HG02623 (cell line): ENCODE measurements at regions not wholly inside any gene's neighbourhood (a gene's known extent, or its start where the extent isn't known, plus 50 kb on each side); places are given as distances from the start of the nearest gene placed in this dataset.

Experiments used
- ATAC-seq: cut with Tn5 transposase; IDR thresholded peaks from one replicate; pipeline ENCODE4 v1.9.1; 2021; ENCODE audit warnings: moderate library complexity; ENCODE audit not compliant: unreplicated experiment

DNA sequence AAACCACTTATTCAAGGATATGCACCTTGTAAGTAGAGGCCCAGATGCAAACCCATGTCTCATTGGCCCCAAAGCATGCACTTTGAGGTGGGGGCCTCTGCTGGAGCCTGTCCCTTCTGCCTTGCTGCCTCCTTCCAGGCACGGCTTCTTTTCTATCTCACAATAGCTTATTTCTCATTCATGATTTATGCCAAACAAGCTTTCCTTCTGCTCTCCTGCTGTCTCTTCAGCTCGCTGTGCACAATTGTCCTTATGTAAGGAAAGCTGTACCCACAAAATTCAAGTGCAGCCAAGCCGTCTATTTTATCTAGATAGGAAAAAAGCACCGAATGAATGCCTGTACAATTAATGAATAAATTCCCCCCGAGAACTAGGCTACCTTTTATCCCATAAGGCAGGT lies 124.8 kb upstream of the PACRGL start:
- no peak for ATAC-seq

DNA sequence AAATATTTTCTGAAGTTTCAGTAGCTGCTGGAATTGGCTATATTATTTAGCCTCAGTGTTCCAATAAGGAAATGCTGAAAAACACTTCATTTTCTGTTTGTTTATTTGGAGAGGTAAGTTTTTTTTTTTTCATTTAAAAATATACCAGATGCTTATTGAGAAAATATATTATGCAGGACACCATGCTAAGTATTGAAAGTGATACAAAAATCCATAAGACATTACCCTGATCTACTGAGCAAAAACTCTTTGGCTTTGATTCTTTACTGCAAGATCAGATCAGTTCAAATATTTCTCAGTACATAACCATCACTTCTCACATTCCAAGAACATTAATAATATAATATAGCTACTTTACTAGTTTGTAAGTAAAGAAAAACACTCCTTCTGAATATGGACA lies 123.4 kb upstream of the PACRGL start:
- ATAC-seq = no peak

- ATAC-seq = no peak
These were observed 122.6 kb upstream of the PACRGL start for GRCh38 chr4:20577702-20578101.

DNA sequence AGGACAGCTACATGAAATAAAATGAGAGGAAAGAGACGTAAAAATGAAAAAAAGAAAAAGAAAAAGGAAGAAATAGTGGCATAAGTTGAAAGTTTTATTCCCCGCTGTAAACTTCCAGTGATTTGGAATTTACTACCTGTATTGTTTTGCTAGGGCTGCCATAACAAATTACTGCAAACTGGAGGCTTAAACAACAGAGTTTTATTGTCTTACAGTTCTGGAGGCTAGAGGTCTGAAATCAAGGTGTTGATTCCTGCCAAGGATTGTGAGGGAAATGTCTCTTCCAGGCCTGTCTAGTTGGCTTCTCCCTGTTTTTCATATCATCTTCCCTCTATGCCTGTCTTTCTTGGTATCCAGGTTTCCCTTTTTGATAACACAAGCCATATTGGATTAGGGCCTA lies 119.4 kb upstream of the PACRGL start:
- ATAC-seq = no peak

DNA sequence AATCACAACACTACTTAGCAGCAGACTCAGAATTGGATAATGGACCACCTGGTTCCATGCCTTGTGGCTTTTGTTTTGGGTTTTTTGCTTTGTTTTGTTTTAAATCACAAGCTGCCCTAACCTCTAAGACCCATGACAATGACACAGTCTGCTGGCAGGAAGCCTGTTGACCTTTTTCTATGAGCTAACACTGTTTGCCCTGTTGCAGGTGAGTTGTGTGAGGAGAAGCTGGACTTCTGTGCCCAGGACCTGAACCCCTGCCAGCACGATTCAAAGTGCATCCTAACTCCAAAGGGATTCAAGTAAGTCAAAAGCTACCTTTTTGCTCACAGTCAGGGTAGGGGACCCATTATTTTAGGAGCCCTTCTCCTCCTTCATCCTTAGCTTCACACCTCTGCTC lies 110.8 kb upstream of the PACRGL start:
- ATAC-seq = no peak

GRCh38 chr4:20590849-20591248 lies 109.4 kb upstream of the PACRGL start:
- no peak for ATAC-seq

GRCh38 chr4:20591571-20591970 lies 108.7 kb upstream of the PACRGL start:
- no peak for ATAC-seq

DNA sequence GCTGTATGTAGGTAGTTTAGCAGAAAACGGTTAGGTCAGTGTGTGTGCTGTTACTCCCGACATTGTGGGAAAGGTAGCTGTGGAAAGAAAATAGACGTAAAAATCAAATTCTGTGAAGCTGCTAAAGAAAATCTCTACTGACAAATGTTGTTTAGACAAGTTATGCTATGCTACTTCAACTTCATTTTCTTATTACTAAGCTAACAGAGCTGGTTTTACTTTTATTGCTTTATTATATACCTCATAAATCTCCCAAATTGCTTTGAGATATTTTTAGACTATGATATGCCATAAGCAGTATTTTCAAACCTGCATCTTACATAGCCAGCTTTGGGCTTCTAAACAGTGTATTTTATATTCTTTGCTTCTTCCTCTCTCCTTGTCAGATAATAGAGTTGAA lies 108.2 kb upstream of the PACRGL start:
- ATAC-seq = no peak

GRCh38 chr4:20592663-20593062 lies 107.6 kb upstream of the PACRGL start:
- ATAC-seq = no peak

GRCh38 chr4:20598626-20599025 lies 101.6 kb upstream of the PACRGL start:
- no peak for ATAC-seq

DNA sequence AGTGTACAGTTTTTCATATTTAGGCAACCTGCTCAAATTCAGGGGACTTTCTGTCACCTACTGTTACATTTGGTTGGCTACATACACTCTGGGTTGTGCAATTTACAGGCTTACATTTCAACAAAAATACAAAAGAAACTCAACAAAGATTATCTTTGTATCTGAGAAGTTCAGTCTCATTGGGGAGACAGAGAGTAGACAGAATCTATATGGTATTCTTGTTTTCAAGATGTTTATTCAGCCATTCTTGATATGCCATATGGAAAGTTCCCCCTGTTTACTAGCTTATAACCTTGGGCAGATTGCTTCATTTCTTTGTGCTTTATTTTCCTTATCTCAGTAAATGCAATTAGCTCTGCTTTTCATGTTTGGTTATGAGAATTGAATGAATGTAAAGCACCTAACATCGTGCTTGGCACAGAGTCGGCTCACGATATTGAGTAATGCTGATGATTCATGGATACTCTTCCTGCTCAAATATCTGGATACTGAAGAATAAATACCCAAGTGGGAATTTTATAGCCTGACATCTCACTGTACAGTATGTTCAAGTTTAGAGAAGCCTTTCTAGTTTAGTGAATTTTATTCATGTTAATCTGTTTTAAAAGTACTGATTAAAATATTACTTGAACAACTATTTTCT lies 96.5 kb upstream of the PACRGL start:
- no peak for ATAC-seq

GRCh38 chr4:20612313-20612712 lies 87.9 kb upstream of the PACRGL start:
- ATAC-seq = no peak

GRCh38 chr4:20614816-20615215 lies 85.4 kb upstream of the PACRGL start:
- no peak for ATAC-seq

- no peak for ATAC-seq
These were observed 84.6 kb upstream of the PACRGL start for GRCh38 chr4:20615486-20616260.

DNA sequence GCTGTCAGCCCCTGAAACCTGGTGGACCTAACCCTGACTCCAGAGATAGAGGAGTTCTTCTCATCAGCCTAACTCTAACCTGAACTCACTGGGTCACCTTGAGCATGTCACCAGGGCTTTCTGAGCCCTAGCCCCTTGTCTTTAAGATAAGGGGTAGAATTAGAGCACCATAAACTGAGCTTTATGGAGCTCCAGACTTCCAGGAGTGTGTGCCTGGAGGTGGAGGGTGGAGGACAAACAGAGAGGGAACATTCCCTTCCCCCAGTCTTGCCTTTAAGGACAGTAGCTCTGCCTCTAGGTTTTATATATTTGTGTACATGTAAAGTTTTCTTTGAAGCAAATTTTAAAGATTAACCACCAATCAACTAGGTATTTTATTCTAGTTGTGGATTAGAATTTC lies 83.9 kb upstream of the PACRGL start:
- ATAC-seq = no peak

GRCh38 chr4:20616848-20617247 lies 83.4 kb upstream of the PACRGL start:
- no peak for ATAC-seq

- ATAC-seq = no peak
These were observed 82.4 kb upstream of the PACRGL start for GRCh38 chr4:20617678-20618396.

DNA sequence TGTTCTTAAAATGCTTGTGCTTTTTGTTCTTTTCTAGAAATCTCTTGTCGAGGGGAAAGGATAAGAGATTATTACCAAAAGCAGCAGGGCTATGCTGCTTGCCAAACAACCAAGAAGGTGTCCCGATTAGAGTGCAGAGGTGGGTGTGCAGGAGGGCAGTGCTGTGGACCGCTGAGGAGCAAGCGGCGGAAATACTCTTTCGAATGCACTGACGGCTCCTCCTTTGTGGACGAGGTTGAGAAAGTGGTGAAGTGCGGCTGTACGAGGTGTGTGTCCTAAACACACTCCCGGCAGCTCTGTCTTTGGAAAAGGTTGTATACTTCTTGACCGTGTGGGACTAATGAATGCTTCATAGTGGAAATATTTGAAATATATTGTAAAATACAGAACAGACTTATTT lies 81.5 kb upstream of the PACRGL start:
- ATAC-seq = no peak

DNA sequence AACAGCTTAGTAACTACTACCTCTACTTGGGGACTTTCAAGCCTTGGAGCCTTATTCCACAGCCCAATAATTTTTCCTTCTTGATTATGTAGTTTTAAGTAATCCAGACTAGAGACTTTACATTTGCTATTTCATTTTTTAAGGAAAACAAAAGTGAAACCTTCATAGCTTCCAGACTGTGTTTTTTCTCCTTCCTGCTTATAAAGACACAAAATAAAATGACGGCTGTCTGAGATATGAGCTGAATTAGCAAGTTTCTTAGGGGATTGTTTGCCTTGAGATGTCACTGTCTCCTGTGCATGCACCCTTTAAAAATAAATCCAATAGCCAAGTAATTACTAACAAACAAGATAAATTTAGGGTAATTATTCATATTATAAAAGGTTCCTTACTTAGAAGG lies 78.8 kb upstream of the PACRGL start:
- ATAC-seq = no peak

GRCh38 chr4:20622701-20623100 lies 77.6 kb upstream of the PACRGL start:
- no peak for ATAC-seq

GRCh38 chr4:20623939-20624338 lies 76.3 kb upstream of the PACRGL start:
- no peak for ATAC-seq

DNA sequence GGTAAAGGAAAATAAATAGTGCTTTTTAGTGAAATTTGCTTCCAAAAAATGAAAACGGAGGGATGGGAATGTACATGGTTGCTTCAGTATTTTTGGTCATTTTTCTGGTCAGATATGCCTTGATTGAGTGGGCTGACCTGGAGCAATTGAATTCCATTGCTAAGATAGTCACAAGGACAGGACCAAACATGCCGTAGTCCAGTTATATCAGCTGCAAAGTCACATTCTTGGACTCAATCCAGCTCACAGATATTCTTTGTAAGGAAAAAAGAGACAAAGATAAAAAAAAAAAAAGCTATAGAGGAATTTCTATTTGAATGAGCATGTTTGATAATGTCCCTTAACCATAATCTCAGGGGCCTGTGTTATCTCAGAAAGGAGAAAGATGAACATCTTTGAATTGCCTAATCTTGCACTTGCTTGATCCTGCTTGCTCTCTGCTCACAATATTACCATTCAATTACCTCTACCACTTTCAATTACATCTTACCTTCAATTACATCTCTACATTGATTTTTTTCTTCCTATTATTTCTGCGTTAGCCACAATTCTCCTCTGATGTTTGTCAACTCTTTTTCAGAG lies 75.4 kb upstream of the PACRGL start:
- ATAC-seq = no peak
